Neural cell (in vitro differentiated cells): ENCODE measurements at regions not wholly inside any gene's neighbourhood (a gene's known extent, or its start where the extent isn't known, plus 50 kb on each side); places are given as distances from the start of the nearest gene placed in this dataset.

Source experiments
- H2AFZ ChIP-seq: fragments of 200-600, 300-800 bp; sonication (generic), shearing (Covaris generic); 2 replicates; pipeline ENCODE4 v1.6.0; 2014; ENCODE audit warnings: low read depth, mild to moderate bottlenecking, antibody characterized with exemption, low read length, moderate library complexity
- H3F3A ChIP-seq: fragments of 200-600 bp; shearing (Covaris generic); 2 replicates; pipeline ENCODE4 v1.6.1; 2016; ENCODE audit warnings: mild to moderate bottlenecking, moderate library complexity, mixed read lengths, antibody characterized with exemption, low read length; ENCODE audit not compliant: insufficient read depth, poor library complexity, severe bottlenecking
- H3K27ac ChIP-seq: fragments of 200-600, 300-800 bp; sonication (generic), shearing (Covaris generic); 2 replicates; pipeline ENCODE4 v1.5.1; 2014; ENCODE audit warnings: mild to moderate bottlenecking, low read length, moderate library complexity
- H3K27me3 ChIP-seq: fragments of 300-800, 200-600 bp; sonication (generic), shearing (Covaris generic); 2 replicates; pipeline ENCODE4 v1.6.0; 2014; ENCODE audit warnings: mild to moderate bottlenecking, low read depth, low read length, moderate library complexity; ENCODE audit not compliant: insufficient read depth
- H3K36me3 ChIP-seq: fragments of 300-800, 200-600 bp; sonication (generic), shearing (Covaris generic); 2 replicates; pipeline ENCODE4 v1.5.1; 2014; ENCODE audit warnings: mild to moderate bottlenecking, antibody characterized with exemption, low read length, moderate library complexity; ENCODE audit not compliant: insufficient read depth
- H3K4me2 ChIP-seq: fragments of 300-800, 200-600 bp; sonication (generic), shearing (Covaris generic); 2 replicates; pipeline ENCODE4 v1.6.0; 2014; ENCODE audit warnings: mild to moderate bottlenecking, low read length
- H3K4me3 ChIP-seq: fragments of 300-800, 200-600 bp; sonication (generic), shearing (Covaris generic); 2 replicates; pipeline ENCODE4 v1.5.1; 2014; ENCODE audit warnings: mild to moderate bottlenecking, low read length, moderate library complexity
- H3K79me2 ChIP-seq: fragments of 200-600 bp; shearing (Covaris generic); replicated peaks from 2 replicates; pipeline ENCODE4 v1.6.0; 2014; ENCODE audit warnings: mild to moderate bottlenecking, low read length, moderate library complexity; ENCODE audit not compliant: insufficient read depth
- H3K9ac ChIP-seq: fragments of 300-800, 200-600 bp; sonication (generic), shearing (Covaris generic); 2 replicates; pipeline ENCODE4 v1.6.1; 2016; ENCODE audit warnings: mild to moderate bottlenecking, low read length, mixed read lengths
- H3K9me2 ChIP-seq: fragments of 200-600 bp; shearing (Covaris generic); 2 replicates; pipeline ENCODE4 v1.6.1; 2016; ENCODE audit warnings: mild to moderate bottlenecking, low read length, mixed read lengths; ENCODE audit not compliant: insufficient read depth
- H3K9me3 ChIP-seq: fragments of 200-600, 300-800 bp; sonication (generic), shearing (Covaris generic); 2 replicates; pipeline ENCODE4 v1.6.1; 2016; ENCODE audit warnings: mild to moderate bottlenecking, mixed run types, low read length, moderate library complexity, mixed read lengths
- H4K20me1 ChIP-seq: fragments of 200-600 bp; shearing (Covaris generic); 2 replicates; pipeline ENCODE4 v1.6.1; 2016; ENCODE audit warnings: mild to moderate bottlenecking, mixed run types; ENCODE audit not compliant: insufficient read depth
- CTCF ChIP-seq: fragments of 450-650 bp; IDR thresholded peaks from 2 replicates; pipeline ENCODE4 v1.5.1; 2014; ENCODE audit warnings: antibody characterized with exemption, mild to moderate bottlenecking, moderate library complexity; ENCODE audit not compliant: poor library complexity, severe bottlenecking
- EP300 ChIP-seq: fragments of 450-650 bp; conservative IDR thresholded peaks from 2 replicates; pipeline ENCODE4 v1.6.1; 2014; ENCODE audit warnings: antibody characterized with exemption, mild to moderate bottlenecking, moderate library complexity; ENCODE audit not compliant: poor library complexity, severe bottlenecking
- EZH2 ChIP-seq: fragments of 200-600, 300-800 bp; shearing (Covaris generic), sonication (generic); IDR thresholded peaks from 2 replicates; pipeline ENCODE4 v1.6.1; 2014; ENCODE audit warnings: antibody characterized with exemption, low read length, borderline replicate concordance, mild to moderate bottlenecking; ENCODE audit not compliant: insufficient read depth, poor library complexity, severe bottlenecking
- MXI1 ChIP-seq: fragments of 450-650 bp; conservative IDR thresholded peaks from 2 replicates; pipeline ENCODE4 v1.6.1; 2014; ENCODE audit warnings: antibody characterized with exemption, mild to moderate bottlenecking; ENCODE audit not compliant: poor library complexity, severe bottlenecking
- POLR2AphosphoS5 ChIP-seq: IDR thresholded peaks from 2 replicates; pipeline ENCODE4 v1.6.1; 2012
- RAD21 ChIP-seq: fragments of 450-650 bp; conservative IDR thresholded peaks from 2 replicates; pipeline ENCODE4 v1.6.1; 2014; ENCODE audit warnings: antibody characterized with exemption, mild to moderate bottlenecking, moderate library complexity
- REST ChIP-seq: IDR thresholded peaks from 2 replicates; pipeline ENCODE4 v1.6.1; 2012; ENCODE audit warnings: borderline replicate concordance
- SMC3 ChIP-seq: fragments of 450-650 bp; conservative IDR thresholded peaks from 2 replicates; pipeline ENCODE4 v1.6.1; 2014; ENCODE audit warnings: antibody characterized with exemption, mild to moderate bottlenecking, moderate library complexity; ENCODE audit not compliant: poor library complexity
- TAF1 ChIP-seq: IDR thresholded peaks from 2 replicates; pipeline ENCODE4 v1.6.1; 2012; ENCODE audit warnings: low read depth

- no peak overlapping the region for H3K4me2 ChIP-seq
- no peak overlapping the region for H3K4me3 ChIP-seq
- H3K9me2 ChIP-seq: no peaks in the 10 kb centered on the region
- H3K79me2 ChIP-seq: no peaks in the 10 kb centered on the region
- H3K9me3 ChIP-seq: no peaks in the 10 kb centered on the region
- H3F3A ChIP-seq: no peaks in the 10 kb centered on the region
- no peaks in the 10 kb centered on the region for H3K36me3 ChIP-seq
- no peaks in the 10 kb centered on the region for H3K27me3 ChIP-seq
- H3K27ac ChIP-seq: no peak overlapping the region
- no peak overlapping the region for H3K9ac ChIP-seq
- TF ChIP-seq SMC3 (no peak), POLR2AphosphoS5 (no peak), REST (no peak), RAD21 (no peak), EZH2 (no peak), MXI1 (no peak), EP300 (no peak), CTCF (no peak)
- no peaks in the 10 kb centered on the region for H4K20me1 ChIP-seq
- no peak overlapping the region for H2AFZ ChIP-seq
These were observed 50.6 kb upstream of the IGFBP3 start for GRCh38 chr7:45971661-45972175.

GRCh38 chr7:45971171-45971570 is 50.1 kb upstream of the IGFBP3 start:
- no peaks in the 10 kb centered on the region for H3K79me2 ChIP-seq
- no peak overlapping the region for H3K27ac ChIP-seq
- no peaks in the 10 kb centered on the region for H3K9me2 ChIP-seq
- H4K20me1 ChIP-seq: no peaks in the 10 kb centered on the region
- no peaks in the 10 kb centered on the region for H3K36me3 ChIP-seq
- H3K4me3 ChIP-seq: no peak overlapping the region
- H3K9ac ChIP-seq: no peak overlapping the region
- no peaks in the 10 kb centered on the region for H3F3A ChIP-seq
- H3K27me3 ChIP-seq: no peaks in the 10 kb centered on the region
- TF ChIP-seq SMC3 (no peak), MXI1 (no peak), RAD21 (no peak), POLR2AphosphoS5 (no peak), EZH2 (no peak), CTCF (no peak), TAF1 (no peak), EP300 (no peak), REST (no peak)
- H3K4me2 ChIP-seq: no peak overlapping the region
- no peak overlapping the region for H2AFZ ChIP-seq
- no peaks in the 10 kb centered on the region for H3K9me3 ChIP-seq
